Left cardiac atrium (tissue), 4 donors: ENCODE measurements at regions not wholly inside any gene's neighbourhood (a gene's known extent, or its start where the extent isn't known, plus 50 kb on each side); places are given as distances from the start of the nearest gene placed in this dataset.
"Not testable (repeated sequence)": the region's sequence is repeated elsewhere in the genome, so short reads cannot be mapped to it uniquely, and the experiment has no call there.

Experiments used
- ATAC-seq, 2 donors: fragments of 200-7000 bp; cut with Tn5 transposase; one replicate each; pipeline ENCODE4 v1.9.1; 2020; ENCODE audit warnings: mild to moderate bottlenecking in 2 of 2, moderate library complexity in 2 of 2
- DNase-seq: peaks from one replicate; pipeline ENCODE4 v3.0.0-alpha.2; 2020
- intact Hi-C, 2 donors: fragments of 100-400 bp; cut with DNase I; formaldehyde crosslinking; loops; one replicate each; pipeline versions ENCODE4 v1.14.1 to v1.15.1; 2022 to 2023
- donor health status: DM: no; HTN: yes; CAD: no.
- donor health status: DM: no; HTN: yes; CAD: no; lungs with severe emphysema.
- donor health status: DM: yes; HTN: yes; CAD: no.
- donor health status: Dilated cardiomyopathy.

- intact Hi-C loops: no loop called here
- ATAC-seq: no peak
Measured at GRCh38 chr10:125264757-125265578, 104.6 kb upstream of the CTBP2 start.

GRCh38 chr10:125264091-125264490, 103.7 kb upstream of the CTBP2 start:
- intact Hi-C loops: no loop called here
- DNase-seq: no peak
- ATAC-seq: no peak

More at GRCh38 chr10:125264757-125265578, 104.6 kb upstream of the CTBP2 start:
- DNase-seq: no peak

- no peak for ATAC-seq
- intact Hi-C loops: no loop called here
- DNase-seq: no peak
Measured at GRCh38 chr10:125263551-125263950, 103.2 kb upstream of the CTBP2 start.

GRCh38 chr10:125262920-125263319, 102.6 kb upstream of the CTBP2 start:
- intact Hi-C loops: no loop called here
- ATAC-seq (no peak), DNase-seq (no peak)

- no peak for DNase-seq
- no peak for ATAC-seq
- intact Hi-C loops: no loop called here
Measured at GRCh38 chr10:125262409-125262808, 102.0 kb upstream of the CTBP2 start.

- ATAC-seq (no peak), DNase-seq (no peak)
- intact Hi-C loops: no loop called here
Measured at GRCh38 chr10:125261491-125262186, 101.3 kb upstream of the CTBP2 start.

- no peak for ATAC-seq
- intact Hi-C loops: no loop called here
- DNase-seq: no peak
Measured at GRCh38 chr10:125260260-125260659, 99.9 kb upstream of the CTBP2 start.

- intact Hi-C loops: no loop called here
- ATAC-seq (no peak), DNase-seq (no peak)
Measured at GRCh38 chr10:125259651-125260050, 99.3 kb upstream of the CTBP2 start.

- DNase-seq: no peak
- no peak for ATAC-seq
- intact Hi-C loops: no loop called here
Measured at GRCh38 chr10:125258676-125259075, 98.3 kb upstream of the CTBP2 start.

GRCh38 chr10:125257521-125258108, 97.3 kb upstream of the CTBP2 start:
- ATAC-seq: no peak
- no peak for DNase-seq
- intact Hi-C loops: no loop called here

GRCh38 chr10:125256026-125256425, 95.7 kb upstream of the CTBP2 start:
- intact Hi-C loops: no loop called here
- DNase-seq (no peak), ATAC-seq (no peak)

- ATAC-seq (no peak), DNase-seq (no peak)
- intact Hi-C loops: no loop called here
Measured at GRCh38 chr10:125252937-125253336, 92.6 kb upstream of the CTBP2 start.

GRCh38 chr10:125250834-125251233, 90.5 kb upstream of the CTBP2 start:
- DNase-seq, ATAC-seq, intact Hi-C loops: not testable (repeated sequence)

GRCh38 chr10:125249948-125250347, 89.6 kb upstream of the CTBP2 start:
- ATAC-seq (no peak), DNase-seq (no peak)
- intact Hi-C loops: no loop called here

- DNase-seq: no peak
- intact Hi-C loops: no loop called here
- ATAC-seq: no peak
Measured at GRCh38 chr10:125248489-125248888, 88.1 kb upstream of the CTBP2 start.

GRCh38 chr10:125247576-125247975, 87.2 kb upstream of the CTBP2 start:
- intact Hi-C loops: no loop called here
- no peak for ATAC-seq
- no peak for DNase-seq

GRCh38 chr10:125243532-125244253, 83.3 kb upstream of the CTBP2 start:
- ATAC-seq: no peak
- intact Hi-C loops: no loop called here
- no peak for DNase-seq

- intact Hi-C loops: no loop called here
- no peak for ATAC-seq
- DNase-seq: no peak
Measured at GRCh38 chr10:125238682-125239081, 78.3 kb upstream of the CTBP2 start.

- ATAC-seq: no peak
- no peak for DNase-seq
- intact Hi-C loops: no loop called here
Measured at GRCh38 chr10:125236091-125236490, 75.7 kb upstream of the CTBP2 start.
